ENCODE measurements at regions not wholly inside any gene's neighbourhood (a gene's known extent, or its start where the extent isn't known, plus 50 kb on each side); places are given as distances from the start of the nearest gene placed in this dataset.

DNA sequence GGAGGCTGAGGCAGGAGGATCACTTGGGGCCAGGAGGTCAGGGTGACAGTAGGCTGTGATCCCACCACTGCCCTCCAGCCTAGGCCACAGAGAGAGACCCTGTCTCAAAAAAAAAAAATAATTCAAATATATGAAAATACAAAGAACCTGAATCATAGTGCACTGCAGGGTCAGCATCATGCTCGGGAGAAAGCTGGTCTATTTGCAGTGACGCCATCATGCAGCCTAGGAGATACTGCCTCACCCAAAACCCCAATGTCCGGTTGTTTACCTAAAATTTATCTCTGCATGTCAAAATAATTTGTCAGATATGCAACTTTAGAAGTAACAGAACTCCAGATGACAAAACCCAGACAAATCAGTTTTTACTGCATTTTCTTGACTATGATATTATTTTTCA, 61.5 kb upstream of the ALKAL2 start:
- TF ChIP-seq, protein P1, sequence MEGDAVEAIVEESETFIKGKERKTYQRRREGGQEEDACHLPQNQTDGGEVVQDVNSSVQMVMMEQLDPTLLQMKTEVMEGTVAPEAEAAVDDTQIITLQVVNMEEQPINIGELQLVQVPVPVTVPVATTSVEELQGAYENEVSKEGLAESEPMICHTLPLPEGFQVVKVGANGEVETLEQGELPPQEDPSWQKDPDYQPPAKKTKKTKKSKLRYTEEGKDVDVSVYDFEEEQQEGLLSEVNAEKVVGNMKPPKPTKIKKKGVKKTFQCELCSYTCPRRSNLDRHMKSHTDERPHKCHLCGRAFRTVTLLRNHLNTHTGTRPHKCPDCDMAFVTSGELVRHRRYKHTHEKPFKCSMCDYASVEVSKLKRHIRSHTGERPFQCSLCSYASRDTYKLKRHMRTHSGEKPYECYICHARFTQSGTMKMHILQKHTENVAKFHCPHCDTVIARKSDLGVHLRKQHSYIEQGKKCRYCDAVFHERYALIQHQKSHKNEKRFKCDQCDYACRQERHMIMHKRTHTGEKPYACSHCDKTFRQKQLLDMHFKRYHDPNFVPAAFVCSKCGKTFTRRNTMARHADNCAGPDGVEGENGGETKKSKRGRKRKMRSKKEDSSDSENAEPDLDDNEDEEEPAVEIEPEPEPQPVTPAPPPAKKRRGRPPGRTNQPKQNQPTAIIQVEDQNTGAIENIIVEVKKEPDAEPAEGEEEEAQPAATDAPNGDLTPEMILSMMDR (IDR thresholded peaks at IDR 0.05) = no peak
- no peak for TF ChIP-seq POLR2A (IDR thresholded peaks at IDR 0.05)
